ENCODE measurements at regions not wholly inside any gene's neighbourhood (a gene's known extent, or its start where the extent isn't known, plus 50 kb on each side); places are given as distances from the start of the nearest gene placed in this dataset.

DNA sequence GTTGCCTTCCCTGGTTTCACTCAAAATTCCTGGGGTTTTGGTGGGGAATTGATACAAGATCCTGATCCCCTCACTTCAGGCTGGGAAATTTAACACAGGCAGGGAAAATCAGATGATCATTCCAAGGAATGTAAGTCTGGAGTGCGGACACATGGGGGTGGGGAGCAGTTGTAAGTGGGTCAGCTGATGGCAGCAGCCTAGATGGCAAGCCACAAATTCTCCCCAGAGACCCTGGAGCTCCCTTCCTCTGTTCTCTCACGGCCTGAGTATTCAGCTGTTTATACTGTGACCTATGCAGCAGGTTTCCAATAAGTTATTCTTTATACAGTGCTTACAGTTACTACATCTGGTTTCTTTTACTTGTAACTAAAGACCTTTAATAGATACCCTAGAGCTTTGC, 144.9 kb downstream of the SH3BGRL2 start:
- no peak for DNase-seq (ENCODE audit: low read depth in 2 of 2)

DNA sequence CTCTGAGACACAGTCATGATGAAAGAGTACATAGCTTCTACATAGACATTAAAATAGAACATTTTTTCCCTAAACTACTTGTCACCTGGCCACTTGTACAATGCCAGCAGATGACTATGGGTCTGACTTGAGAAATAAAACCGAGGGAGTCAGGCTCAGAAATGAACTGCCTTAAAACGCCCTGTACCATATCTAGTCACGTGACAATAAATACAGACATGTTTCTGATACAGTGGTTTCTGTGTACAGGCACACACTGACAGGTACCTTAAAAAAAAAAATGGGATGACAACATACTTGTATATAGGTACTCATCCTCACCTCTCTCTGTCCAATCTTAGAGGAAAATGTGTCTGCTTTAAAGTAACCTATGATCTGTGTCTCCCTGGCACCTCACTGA, 144.1 kb downstream of the SH3BGRL2 start:
- no peak for DNase-seq (ENCODE audit: low read depth in 2 of 2)

DNA sequence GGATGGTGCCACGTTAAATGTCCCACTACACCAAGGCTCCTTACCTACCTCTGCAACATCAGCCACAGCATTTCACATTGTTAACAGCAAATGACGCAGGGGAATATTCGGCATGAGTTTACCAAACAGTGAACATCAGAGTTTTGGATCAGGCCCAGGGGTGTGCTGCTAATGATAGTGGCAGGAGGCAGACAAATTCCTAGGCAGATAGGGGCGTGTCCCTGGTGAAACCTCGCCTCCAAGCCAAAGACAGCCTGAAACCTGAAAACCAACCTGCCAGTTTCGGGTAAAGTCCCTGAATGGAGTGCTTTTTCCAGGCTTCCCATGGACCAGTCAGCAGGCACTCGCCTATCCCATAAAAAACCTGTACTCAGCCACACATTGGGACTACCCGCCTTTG, 133.6 kb downstream of the SH3BGRL2 start:
- no peak for DNase-seq (ENCODE audit: low read depth in 2 of 2)

DNA sequence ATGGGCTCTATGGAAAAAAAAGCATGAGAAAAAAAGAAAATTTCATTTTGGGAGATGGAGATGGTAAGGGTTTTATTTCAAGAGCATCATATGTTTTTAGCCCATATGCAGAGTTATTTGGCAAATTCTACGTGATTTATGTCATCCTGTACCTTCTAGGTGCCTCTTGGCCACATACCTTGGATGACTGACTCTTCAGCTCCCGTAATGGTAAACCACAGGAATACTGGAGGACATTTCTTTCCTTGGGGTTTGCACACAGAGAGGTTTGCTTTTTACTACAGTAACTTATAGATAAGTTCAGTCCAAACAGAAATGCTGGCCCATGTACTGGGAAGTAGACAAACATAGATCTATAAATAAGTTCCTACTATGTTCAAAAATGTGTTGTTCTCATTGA, 132.2 kb downstream of the SH3BGRL2 start:
- no peak for DNase-seq (ENCODE audit: low read depth in 2 of 2)

DNA sequence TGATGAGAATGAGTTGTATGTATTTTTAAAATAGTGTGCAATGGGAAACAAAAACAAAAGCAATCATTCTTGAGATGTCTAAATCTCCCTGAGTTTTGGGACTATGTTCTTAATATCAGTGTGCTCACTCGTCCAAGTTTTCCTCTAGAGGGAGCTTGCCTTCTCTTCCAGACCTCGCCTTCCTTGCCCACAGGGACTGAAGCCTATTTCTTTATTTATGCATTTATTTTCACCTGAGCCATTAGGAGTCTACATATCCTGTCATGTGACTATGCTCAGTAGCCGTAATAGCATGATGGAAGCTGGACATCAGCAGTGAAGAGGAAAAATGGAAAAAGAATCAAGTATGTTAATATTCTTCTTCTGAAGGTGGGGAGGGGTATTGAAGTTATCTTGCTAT, 131.2 kb downstream of the SH3BGRL2 start:
- no peak for DNase-seq (ENCODE audit: low read depth in 2 of 2)

DNA sequence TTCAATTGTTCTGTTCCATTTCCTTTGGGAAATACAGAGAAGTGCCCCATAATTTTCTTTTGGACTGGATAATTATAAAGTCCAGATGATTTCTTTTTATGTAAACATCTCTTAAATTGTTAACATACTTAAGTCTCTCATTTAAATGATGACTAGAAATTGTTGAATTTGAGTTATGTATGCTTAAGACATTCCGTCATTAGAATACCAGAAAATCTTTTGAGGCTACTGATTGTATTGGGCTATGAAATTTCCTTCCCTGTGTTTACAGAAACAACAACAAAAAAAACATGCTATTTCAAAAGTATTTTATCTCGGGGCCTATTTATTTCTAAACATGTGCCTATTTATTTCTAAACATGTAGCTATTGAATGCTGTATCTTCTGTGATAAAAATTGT, 125.4 kb downstream of the SH3BGRL2 start:
- DNase-seq (ENCODE audit: low read depth in 2 of 2): no peak

DNA sequence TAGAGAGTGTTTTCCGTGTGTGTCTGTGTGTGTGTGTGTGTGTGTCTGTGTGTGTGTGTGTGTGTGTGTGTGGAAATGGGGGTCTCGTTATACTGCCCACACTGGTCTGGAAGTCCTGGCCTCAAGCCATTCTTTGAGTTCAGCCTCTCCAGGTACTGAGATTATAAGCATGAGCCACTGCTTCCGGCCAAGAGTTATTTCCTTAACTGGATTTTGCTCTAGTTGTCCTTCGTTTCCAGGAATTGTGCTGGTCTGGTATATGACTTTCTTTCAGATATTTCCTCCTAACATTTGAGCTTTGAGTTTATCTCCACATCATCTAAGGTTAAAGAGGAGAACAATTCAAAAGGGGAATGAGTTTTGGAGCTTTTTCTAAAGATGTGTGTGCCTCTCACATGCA, 124.8 kb downstream of the SH3BGRL2 start:
- no peak for DNase-seq (ENCODE audit: low read depth in 2 of 2)
